ENCODE measurements at regions not wholly inside any gene's neighbourhood (a gene's known extent, or its start where the extent isn't known, plus 50 kb on each side); places are given as distances from the start of the nearest gene placed in this dataset.

- no peak for DNase-seq (ENCODE audit: low spot score)
- TF ChIP-seq, protein P1, sequence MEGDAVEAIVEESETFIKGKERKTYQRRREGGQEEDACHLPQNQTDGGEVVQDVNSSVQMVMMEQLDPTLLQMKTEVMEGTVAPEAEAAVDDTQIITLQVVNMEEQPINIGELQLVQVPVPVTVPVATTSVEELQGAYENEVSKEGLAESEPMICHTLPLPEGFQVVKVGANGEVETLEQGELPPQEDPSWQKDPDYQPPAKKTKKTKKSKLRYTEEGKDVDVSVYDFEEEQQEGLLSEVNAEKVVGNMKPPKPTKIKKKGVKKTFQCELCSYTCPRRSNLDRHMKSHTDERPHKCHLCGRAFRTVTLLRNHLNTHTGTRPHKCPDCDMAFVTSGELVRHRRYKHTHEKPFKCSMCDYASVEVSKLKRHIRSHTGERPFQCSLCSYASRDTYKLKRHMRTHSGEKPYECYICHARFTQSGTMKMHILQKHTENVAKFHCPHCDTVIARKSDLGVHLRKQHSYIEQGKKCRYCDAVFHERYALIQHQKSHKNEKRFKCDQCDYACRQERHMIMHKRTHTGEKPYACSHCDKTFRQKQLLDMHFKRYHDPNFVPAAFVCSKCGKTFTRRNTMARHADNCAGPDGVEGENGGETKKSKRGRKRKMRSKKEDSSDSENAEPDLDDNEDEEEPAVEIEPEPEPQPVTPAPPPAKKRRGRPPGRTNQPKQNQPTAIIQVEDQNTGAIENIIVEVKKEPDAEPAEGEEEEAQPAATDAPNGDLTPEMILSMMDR (IDR thresholded peaks at IDR 0.05; ENCODE audit: extremely low read depth, missing control alignments) = no peak
Observed at GRCh38 chr5:93246090-93246855, 334.7 kb downstream of the NR2F1-AS1 start.

- TF ChIP-seq, protein P1 (IDR thresholded peaks at IDR 0.05; ENCODE audit: extremely low read depth, missing control alignments) = no peak
- DNase-seq (ENCODE audit: low spot score) = no peak
Observed at GRCh38 chr5:93245226-93245625, 335.8 kb downstream of the NR2F1-AS1 start.

- no peak for DNase-seq (ENCODE audit: low spot score)
- TF ChIP-seq, protein P1 (IDR thresholded peaks at IDR 0.05; ENCODE audit: extremely low read depth, missing control alignments) = no peak
Observed at GRCh38 chr5:93243481-93243880, 337.5 kb downstream of the NR2F1-AS1 start.

DNA sequence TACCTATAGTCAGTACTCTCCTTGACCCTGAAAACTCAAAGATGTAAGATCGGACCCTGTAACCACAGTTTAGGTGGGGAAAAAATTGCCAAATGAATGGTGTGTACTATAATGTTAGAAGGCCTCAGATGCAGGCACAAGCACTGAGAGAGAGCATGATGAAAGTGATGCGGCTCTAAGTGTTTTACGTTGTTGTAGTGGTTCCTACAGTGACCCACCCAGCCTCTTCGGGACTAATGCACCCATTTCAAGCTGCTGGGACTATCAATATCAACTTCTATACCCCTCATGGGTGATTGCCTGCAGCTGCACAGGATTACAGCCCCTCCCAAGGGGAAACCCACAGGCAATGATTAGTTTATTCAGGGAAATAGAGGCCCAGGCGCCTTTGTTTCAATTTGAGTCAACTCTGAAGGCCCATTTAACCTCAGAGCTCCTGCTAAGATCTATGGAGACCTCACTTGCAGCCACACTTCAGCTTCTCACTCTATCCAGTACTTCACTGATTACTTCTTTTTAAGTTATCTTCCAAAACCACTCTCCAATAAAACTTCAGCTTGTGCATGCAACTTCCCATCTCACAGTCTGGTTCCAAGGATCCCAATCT, 340.7 kb downstream of the NR2F1-AS1 start:
- DNase-seq (ENCODE audit: low spot score) = peak; percentile 8
- TF ChIP-seq, protein P1 (IDR thresholded peaks at IDR 0.05; ENCODE audit: extremely low read depth, missing control alignments) = no peak

DNA sequence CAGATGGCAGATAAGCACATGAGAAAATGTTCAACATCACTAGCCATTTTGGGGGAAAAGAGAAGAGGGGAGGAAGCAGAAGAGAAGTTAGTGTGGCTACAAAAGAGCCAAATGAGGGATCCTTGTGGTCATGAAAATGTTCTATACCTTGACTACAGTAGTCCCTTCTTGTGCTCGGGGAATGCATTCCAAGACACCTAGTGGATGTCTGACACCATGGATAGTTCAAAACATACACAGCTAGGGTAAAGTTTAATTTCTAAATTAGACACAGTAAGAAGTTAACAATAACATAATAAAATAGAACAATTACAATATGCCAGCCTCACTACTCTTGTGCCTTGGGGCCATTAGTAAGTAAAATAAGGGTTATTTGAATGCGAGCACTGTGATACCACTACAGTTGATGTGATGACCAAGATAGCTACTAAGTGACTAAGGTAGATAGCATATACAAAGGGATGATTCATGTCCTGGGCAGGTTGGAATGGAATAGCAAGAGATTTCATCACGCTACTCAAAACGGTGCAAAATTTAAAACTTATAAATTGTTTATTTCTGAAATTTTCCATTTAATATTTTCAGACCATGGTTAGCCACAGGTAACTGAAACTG, 344.1 kb downstream of the NR2F1-AS1 start:
- TF ChIP-seq, protein P1 (IDR thresholded peaks at IDR 0.05; ENCODE audit: extremely low read depth, missing control alignments) = no peak
- DNase-seq (ENCODE audit: low spot score) = no peak

DNA sequence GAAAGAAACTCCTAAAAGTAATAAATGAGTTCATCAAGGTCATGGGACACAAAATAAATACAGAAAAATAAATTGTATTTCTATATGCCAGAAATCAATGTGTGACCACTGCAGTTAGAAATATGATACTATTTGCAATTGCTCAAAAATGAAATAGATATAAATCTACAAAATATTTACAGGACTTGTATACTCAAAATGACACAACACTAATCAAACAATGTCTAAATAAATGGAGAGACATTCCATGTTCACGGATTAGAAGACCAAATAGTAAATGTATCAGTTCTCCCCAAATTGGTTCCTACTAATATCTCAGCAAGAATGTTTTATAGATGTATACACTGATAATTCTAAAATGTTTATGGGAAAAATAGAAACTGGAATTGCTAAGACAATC, 345.3 kb downstream of the NR2F1-AS1 start:
- DNase-seq (ENCODE audit: low spot score) = no peak

More for the DNA sequence above, 345.3 kb downstream of the NR2F1-AS1 start:
- TF ChIP-seq, protein P1 (IDR thresholded peaks at IDR 0.05; ENCODE audit: extremely low read depth, missing control alignments) = no peak

Data from GM20000 (cell line).